ENCODE measurements at regions not wholly inside any gene's neighbourhood (a gene's known extent, or its start where the extent isn't known, plus 50 kb on each side); places are given as distances from the start of the nearest gene placed in this dataset.

DNA sequence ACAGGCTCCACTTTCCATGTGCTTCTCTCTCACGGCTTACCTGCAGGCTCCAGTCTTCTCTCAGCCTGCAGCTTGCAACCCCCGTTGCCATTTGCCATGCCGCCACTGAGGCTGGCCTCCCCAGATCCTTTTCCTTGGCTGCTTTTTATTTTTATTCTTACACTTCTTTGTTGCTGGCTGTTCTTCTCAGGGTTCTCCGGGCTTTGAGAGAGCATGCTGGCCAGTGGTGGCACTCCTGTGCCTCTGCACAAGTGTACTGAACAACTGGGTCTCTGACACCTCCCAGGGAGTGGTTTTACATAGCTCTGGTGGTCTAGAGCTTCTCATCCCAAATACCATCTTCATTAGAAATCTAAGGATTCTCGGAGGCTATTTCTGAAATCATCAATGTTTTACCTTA is 241.7 kb upstream of the MTNR1B start:
- TF ChIP-seq POLR2A (IDR thresholded peaks at IDR 0.05) = no peak
- TF ChIP-seq, protein P1, sequence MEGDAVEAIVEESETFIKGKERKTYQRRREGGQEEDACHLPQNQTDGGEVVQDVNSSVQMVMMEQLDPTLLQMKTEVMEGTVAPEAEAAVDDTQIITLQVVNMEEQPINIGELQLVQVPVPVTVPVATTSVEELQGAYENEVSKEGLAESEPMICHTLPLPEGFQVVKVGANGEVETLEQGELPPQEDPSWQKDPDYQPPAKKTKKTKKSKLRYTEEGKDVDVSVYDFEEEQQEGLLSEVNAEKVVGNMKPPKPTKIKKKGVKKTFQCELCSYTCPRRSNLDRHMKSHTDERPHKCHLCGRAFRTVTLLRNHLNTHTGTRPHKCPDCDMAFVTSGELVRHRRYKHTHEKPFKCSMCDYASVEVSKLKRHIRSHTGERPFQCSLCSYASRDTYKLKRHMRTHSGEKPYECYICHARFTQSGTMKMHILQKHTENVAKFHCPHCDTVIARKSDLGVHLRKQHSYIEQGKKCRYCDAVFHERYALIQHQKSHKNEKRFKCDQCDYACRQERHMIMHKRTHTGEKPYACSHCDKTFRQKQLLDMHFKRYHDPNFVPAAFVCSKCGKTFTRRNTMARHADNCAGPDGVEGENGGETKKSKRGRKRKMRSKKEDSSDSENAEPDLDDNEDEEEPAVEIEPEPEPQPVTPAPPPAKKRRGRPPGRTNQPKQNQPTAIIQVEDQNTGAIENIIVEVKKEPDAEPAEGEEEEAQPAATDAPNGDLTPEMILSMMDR (IDR thresholded peaks at IDR 0.05) = no peak

All from stomach (tissue), 4 donors.